Loucy (cell line): ENCODE measurements at regions not wholly inside any gene's neighbourhood (a gene's known extent, or its start where the extent isn't known, plus 50 kb on each side); places are given as distances from the start of the nearest gene placed in this dataset.

Experiments
- CTCF ChIP-seq: fragments of 200-600 bp; sonication (generic); conservative IDR thresholded peaks from 2 replicates; pipeline ENCODE4 v1.5.1; 2014; ENCODE audit warnings: mild to moderate bottlenecking, antibody characterized with exemption, low read length
- EZH2phosphoT487 ChIP-seq: fragments of 200-600 bp; IDR thresholded peaks from 2 replicates; pipeline ENCODE4 v1.6.1; 2018; ENCODE audit warnings: antibody characterized with exemption, mild to moderate bottlenecking, moderate library complexity, borderline replicate concordance

- no peak for TF ChIP-seq CTCF
- no peak for TF ChIP-seq EZH2phosphoT487
Measured at GRCh38 chr2:75251896-75252295, 52.6 kb upstream of the TACR1 start.
